Adrenal gland (tissue), 9 donors: ENCODE measurements at regions not wholly inside any gene's neighbourhood (a gene's known extent, or its start where the extent isn't known, plus 50 kb on each side); places are given as distances from the start of the nearest gene placed in this dataset.

Source experiments
- DNase-seq, 7 donors: peaks; one replicate each; pipeline ENCODE4 v3.0.0-alpha.2; 2019 to 2020
- H3K27ac ChIP-seq, 5 donors: fragments of 200-600 bp; sonication (generic) in 4 of 5; 1 replicate in 3 of 5; 2 replicates in 2 of 5; pipeline versions ENCODE4 v1.5.1 to v1.8.0; 2016 to 2020; ENCODE audit warnings: mild to moderate bottlenecking in 1 of 5
- H3K27me3 ChIP-seq: fragments of 200-600 bp; 2 replicates; pipeline ENCODE4 v1.8.0; 2021
- H3K36me3 ChIP-seq, 2 donors: fragments of 200-600 bp; replicated peaks in 1 of 2; 1 replicate in 1 of 2; 2 replicates in 1 of 2; pipeline versions ENCODE4 v1.5.1 to v1.8.0; 2018 to 2022
- H3K4me1 ChIP-seq, 2 donors: fragments of 200-600 bp; replicated peaks in 1 of 2; 1 replicate in 1 of 2; 2 replicates in 1 of 2; pipeline versions ENCODE4 v1.5.1 to v1.8.0; 2018 to 2021
- H3K4me3 ChIP-seq, 4 donors: fragments of 200-600 bp; sonication (generic) in 3 of 4; one replicate each; pipeline ENCODE4 v1.5.1; 2016 to 2018
- H3K9me3 ChIP-seq, 3 donors: fragments of 200-600 bp; sonication (generic) in 1 of 3; replicated peaks in 1 of 3; 1 replicate in 2 of 3; 2 replicates in 1 of 3; pipeline versions ENCODE4 v1.5.1 to v1.8.0; 2016 to 2021
- CTCF ChIP-seq, 6 experiments: fragments of 450-650 bp in 4 of 6; fragments of 200-600 bp in 2 of 6; sonication (generic) in 1 of 6; IDR thresholded peaks; 1 replicate in 5 of 6; 2 replicates in 1 of 6; pipeline versions ENCODE4 v1.5.1 to v1.8.0; 2016 to 2021; ENCODE audit warnings: antibody characterized with exemption in 6 of 6, mild to moderate bottlenecking in 2 of 6, moderate library complexity in 1 of 6
- POLR2A ChIP-seq, 2 donors: fragments of 450-650 bp; IDR thresholded peaks; one replicate each; pipeline ENCODE4 v1.6.1; 2017; ENCODE audit warnings: antibody characterized with exemption in 2 of 2, mild to moderate bottlenecking in 2 of 2, moderate library complexity in 1 of 2
- WGBS, 4 donors: extraction: QIAGEN DNeasy Blood & Tissue Kit in 2 of 4; methylation state at CpG; one replicate each; pipeline versions ENCODE4 v1.1.5 to v1.1.7; 2013 to 2017; 5-methylcytosine and 5-hydroxymethylcytosine counted together
- intact Hi-C, 2 donors: fragments of 100-400 bp; cut with DNase I; formaldehyde crosslinking; loops; one replicate each; pipeline versions ENCODE4 v1.14.1 to v1.15.0; 2022 to 2023
- donor health status: healthy with polysubstance abuse.
- donor health status: Bipolar disorder and iron deficiency.
- donor health status: DM: yes; HTN: yes; CAD: no.
- donor health status: DM: no; HTN: no; CAD: no.
- donor health status: DM: no; HTN: no; CAD: no.

GRCh38 chr1:207967703-207968102 is 56.8 kb upstream of the CD34 start:
- no peak for DNase-seq
- H3K4me3 ChIP-seq: no peak overlapping the region
- no peaks in the 10 kb centered on the region for H3K36me3 ChIP-seq
- H3K4me1 ChIP-seq: peaks cover 11 to 28% of the 10 kb centered on the region in 2 donors
- no peaks in the 10 kb centered on the region for H3K9me3 ChIP-seq
- H3K27me3 ChIP-seq: no peaks in the 10 kb centered on the region
- H3K27ac ChIP-seq: no peak overlapping the region
- TF ChIP-seq POLR2A (IDR thresholded peaks at IDR 0.05) (no peak), CTCF (IDR thresholded peaks at IDR 0.05) (no peak)
- WGBS, 4 donors: 90 to 100% (median 94%) methylated on average over 2 of the region's 2 CpGs
- intact Hi-C loops: loop anchor here in 1 of 2 donors (10.0 kb wide), 1 partner anchor 133 kb away; no protein-coding TSS in a partner anchor

GRCh38 chr1:207966521-207966920 is 55.6 kb upstream of the CD34 start:
- H3K4me1 ChIP-seq: peaks cover 11 to 37% of the 10 kb centered on the region in 2 donors
- H3K27me3 ChIP-seq: no peaks in the 10 kb centered on the region
- no peaks in the 10 kb centered on the region for H3K36me3 ChIP-seq
- no peak overlapping the region for H3K4me3 ChIP-seq
- no peak overlapping the region for H3K27ac ChIP-seq
- no peaks in the 10 kb centered on the region for H3K9me3 ChIP-seq
- DNase-seq: no peak
- TF ChIP-seq POLR2A (IDR thresholded peaks at IDR 0.05) (no peak), CTCF (IDR thresholded peaks at IDR 0.05) (no peak)
- 89 to 98% (median 93%) methylated on average over 5 of the region's 5 CpGs for WGBS, 4 donors
- intact Hi-C loops: loop anchor here in 1 of 2 donors (10.0 kb wide), 1 partner anchor 132 kb away; no protein-coding TSS in a partner anchor

- intact Hi-C loops: loop anchor here in 1 of 2 donors (10.0 kb wide), 1 partner anchor 131 kb away; no protein-coding TSS in a partner anchor
- Histone ChIP-seq H3K36me3 (no peaks in the 10 kb centered on the region), H3K27ac (peak overlapping the region in 2 of 5 donors; percentile 65 to 89), H3K4me3 (no peak overlapping the region), H3K4me1 (peaks cover 11 to 37% of the 10 kb centered on the region in 2 donors), H3K27me3 (no peaks in the 10 kb centered on the region), H3K9me3 (no peaks in the 10 kb centered on the region)
- DNase-seq: peak in 6 of 7 donors; percentile 75 to 85 (median 84)
- TF ChIP-seq POLR2A (IDR thresholded peaks at IDR 0.05) (no peak), CTCF (IDR thresholded peaks at IDR 0.05) (no peak)
- 37 to 45% (median 40%) methylated on average over 9 of the region's 9 CpGs for WGBS, 4 donors
Observed at GRCh38 chr1:207965392-207966387, 54.8 kb upstream of the CD34 start.

- intact Hi-C loops: loop anchor here (5.0 to 10.0 kb wide), 2 partner anchors 77 to 130 kb away; no protein-coding TSS in a partner anchor
- Histone ChIP-seq H3K4me1 (peaks cover 11 to 46% of the 10 kb centered on the region in 2 donors), H3K4me3 (peak overlapping the region in 1 of 4 donors; percentile 48), H3K36me3 (no peaks in the 10 kb centered on the region), H3K27ac (peak overlapping the region; percentile 28 to 90 (median 88)), H3K27me3 (no peaks in the 10 kb centered on the region), H3K9me3 (no peaks in the 10 kb centered on the region)
- DNase-seq: peak in 2 of 7 donors; percentile 11 to 14
- TF ChIP-seq CTCF (IDR thresholded peaks at IDR 0.05) (no peak), POLR2A (IDR thresholded peaks at IDR 0.05) (no peak)
- 58 to 74% (median 67%) methylated on average over 21 to 25 of the region's 25 CpGs for WGBS, 4 donors
Observed at GRCh38 chr1:207964195-207964966, 53.5 kb upstream of the CD34 start.
